Keratinocyte (primary cell): ENCODE measurements at regions not wholly inside any gene's neighbourhood (a gene's known extent, or its start where the extent isn't known, plus 50 kb on each side); places are given as distances from the start of the nearest gene placed in this dataset.

Experiments used
- EZH2 ChIP-seq: IDR thresholded peaks from one replicate; pipeline ENCODE4 v1.6.1; 2012; ENCODE audit warnings: inconsistent platforms, mild to moderate bottlenecking, low read length, moderate library complexity
- TF ChIP-seq, protein P1 (sequence below), 3 experiments: IDR thresholded peaks in 1 of 3; conservative IDR thresholded peaks in 1 of 3; optimal IDR thresholded peaks in 1 of 3; 2 replicates in 2 of 3; 3 replicates in 1 of 3; pipeline versions ENCODE3 to v1.5.1; 2011; ENCODE audit warnings: low read length in 3 of 3, mild to moderate bottlenecking in 3 of 3, moderate library complexity in 2 of 3, control low read depth in 1 of 3, inconsistent platforms in 1 of 3; ENCODE audit not compliant: insufficient read depth in 2 of 3; ENCODE audit errors: extremely low read depth in 1 of 3

DNA sequence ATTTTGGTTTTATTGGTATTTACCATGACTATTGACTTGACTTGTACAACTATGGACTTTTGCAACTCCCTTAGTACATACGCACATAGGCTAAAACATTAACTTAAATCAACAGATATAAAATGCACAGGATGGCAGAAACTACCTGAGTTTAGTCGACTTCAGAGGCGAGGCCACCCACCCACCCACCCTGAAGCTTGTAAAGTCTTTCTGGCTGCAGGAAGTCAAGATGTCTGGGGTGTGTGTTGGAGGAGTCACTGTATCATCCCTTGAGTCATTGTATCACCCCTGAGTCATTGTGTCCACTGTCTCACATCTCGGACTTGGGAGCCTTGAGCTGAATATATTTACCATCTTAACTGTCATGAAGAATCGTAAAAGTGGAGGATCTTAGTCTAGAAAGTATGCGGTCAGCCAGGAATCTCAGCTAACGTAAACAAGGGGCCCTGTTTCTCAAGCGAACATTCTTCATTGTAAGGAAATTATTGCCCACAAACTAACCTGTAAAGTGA is 140.0 kb upstream of the ST6GAL2 start:
- TF ChIP-seq, protein P1, sequence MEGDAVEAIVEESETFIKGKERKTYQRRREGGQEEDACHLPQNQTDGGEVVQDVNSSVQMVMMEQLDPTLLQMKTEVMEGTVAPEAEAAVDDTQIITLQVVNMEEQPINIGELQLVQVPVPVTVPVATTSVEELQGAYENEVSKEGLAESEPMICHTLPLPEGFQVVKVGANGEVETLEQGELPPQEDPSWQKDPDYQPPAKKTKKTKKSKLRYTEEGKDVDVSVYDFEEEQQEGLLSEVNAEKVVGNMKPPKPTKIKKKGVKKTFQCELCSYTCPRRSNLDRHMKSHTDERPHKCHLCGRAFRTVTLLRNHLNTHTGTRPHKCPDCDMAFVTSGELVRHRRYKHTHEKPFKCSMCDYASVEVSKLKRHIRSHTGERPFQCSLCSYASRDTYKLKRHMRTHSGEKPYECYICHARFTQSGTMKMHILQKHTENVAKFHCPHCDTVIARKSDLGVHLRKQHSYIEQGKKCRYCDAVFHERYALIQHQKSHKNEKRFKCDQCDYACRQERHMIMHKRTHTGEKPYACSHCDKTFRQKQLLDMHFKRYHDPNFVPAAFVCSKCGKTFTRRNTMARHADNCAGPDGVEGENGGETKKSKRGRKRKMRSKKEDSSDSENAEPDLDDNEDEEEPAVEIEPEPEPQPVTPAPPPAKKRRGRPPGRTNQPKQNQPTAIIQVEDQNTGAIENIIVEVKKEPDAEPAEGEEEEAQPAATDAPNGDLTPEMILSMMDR (optimal IDR thresholded peaks at IDR 0.05 in 1 of 3, IDR thresholded peaks at IDR 0.05 in 1 of 3, conservative IDR thresholded peaks at IDR 0.05 in 1 of 3; ENCODE audit: extremely low read depth in 1 of 3, insufficient read depth in 2 of 3, low read length in 3 of 3) = no peak
- no peak for TF ChIP-seq EZH2
